Kidney epithelial cell (primary cell): ENCODE measurements at regions not wholly inside any gene's neighbourhood (a gene's known extent, or its start where the extent isn't known, plus 50 kb on each side); places are given as distances from the start of the nearest gene placed in this dataset.

Source experiments
- DNase-seq: peaks from one replicate; pipeline ENCODE4 v3.0.0-alpha.2; 2010; ENCODE audit warnings: low read depth
- H3K27me3 ChIP-seq: 2 replicates; pipeline ENCODE4 v1.6.0; 2011; ENCODE audit warnings: low read length; ENCODE audit not compliant: control insufficient read depth, insufficient read depth
- H3K36me3 ChIP-seq: 2 replicates; pipeline ENCODE4 v1.5.1; 2011; ENCODE audit warnings: low read length; ENCODE audit not compliant: control insufficient read depth, insufficient read depth
- H3K4me3 ChIP-seq: 2 replicates; pipeline ENCODE4 v1.5.1; 2011; ENCODE audit warnings: low read depth, mild to moderate bottlenecking, control low read depth, low read length
- TF ChIP-seq, protein P1 (sequence below): IDR thresholded peaks from 2 replicates; pipeline ENCODE4 v1.5.1; 2011; ENCODE audit warnings: mild to moderate bottlenecking, moderate library complexity, low read length, control low read depth, inconsistent platforms; ENCODE audit not compliant: insufficient read depth, poor library complexity, severe bottlenecking

DNA sequence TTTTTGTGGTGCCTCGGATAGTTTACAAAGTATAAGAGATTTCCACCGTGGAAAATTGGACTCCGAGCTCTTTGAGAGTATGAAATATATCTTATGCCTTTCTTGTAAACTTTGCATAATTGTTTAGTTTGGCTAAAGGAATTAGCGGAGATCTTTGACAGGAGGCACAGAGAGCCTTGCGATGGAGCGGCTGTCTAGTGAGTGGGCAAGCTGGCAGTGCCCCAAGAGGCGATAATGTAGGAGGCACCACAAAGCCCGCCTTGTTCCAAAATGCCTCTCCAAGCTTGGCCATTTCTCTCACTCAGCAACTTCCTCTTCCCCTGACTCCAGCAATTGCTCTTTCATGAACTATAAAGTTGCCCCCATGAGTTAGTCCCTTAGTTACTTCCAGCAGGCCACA lies 270.1 kb upstream of the PRICKLE1 start:
- no peaks in the 10 kb centered on the region for H3K36me3 ChIP-seq
- TF ChIP-seq, protein P1, sequence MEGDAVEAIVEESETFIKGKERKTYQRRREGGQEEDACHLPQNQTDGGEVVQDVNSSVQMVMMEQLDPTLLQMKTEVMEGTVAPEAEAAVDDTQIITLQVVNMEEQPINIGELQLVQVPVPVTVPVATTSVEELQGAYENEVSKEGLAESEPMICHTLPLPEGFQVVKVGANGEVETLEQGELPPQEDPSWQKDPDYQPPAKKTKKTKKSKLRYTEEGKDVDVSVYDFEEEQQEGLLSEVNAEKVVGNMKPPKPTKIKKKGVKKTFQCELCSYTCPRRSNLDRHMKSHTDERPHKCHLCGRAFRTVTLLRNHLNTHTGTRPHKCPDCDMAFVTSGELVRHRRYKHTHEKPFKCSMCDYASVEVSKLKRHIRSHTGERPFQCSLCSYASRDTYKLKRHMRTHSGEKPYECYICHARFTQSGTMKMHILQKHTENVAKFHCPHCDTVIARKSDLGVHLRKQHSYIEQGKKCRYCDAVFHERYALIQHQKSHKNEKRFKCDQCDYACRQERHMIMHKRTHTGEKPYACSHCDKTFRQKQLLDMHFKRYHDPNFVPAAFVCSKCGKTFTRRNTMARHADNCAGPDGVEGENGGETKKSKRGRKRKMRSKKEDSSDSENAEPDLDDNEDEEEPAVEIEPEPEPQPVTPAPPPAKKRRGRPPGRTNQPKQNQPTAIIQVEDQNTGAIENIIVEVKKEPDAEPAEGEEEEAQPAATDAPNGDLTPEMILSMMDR = no peak

DNA sequence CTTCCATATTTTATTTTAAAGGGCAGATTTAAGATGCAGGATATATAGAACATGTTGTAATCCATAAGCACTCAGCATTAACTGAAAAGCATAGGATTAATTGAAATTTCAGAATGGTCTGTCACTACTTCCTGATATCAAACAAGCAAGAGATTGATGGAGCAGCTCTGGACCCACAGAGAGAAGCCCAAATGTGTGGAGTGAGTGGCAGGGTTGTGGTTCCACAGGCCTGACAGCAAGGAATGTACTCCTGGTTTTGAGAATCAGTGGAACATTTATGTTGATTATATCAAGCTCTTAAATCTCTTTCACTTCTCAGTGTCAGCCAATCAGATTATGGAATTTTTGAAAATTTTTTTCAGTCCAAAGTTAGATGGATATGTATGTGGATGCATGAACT lies 267.6 kb upstream of the PRICKLE1 start:
- TF ChIP-seq, protein P1 = no peak
- no peak for DNase-seq

More for the DNA sequence above, 270.1 kb upstream of the PRICKLE1 start:
- no peak overlapping the region for H3K4me3 ChIP-seq
- no peaks in the 10 kb centered on the region for H3K27me3 ChIP-seq
- DNase-seq = no peak

DNA sequence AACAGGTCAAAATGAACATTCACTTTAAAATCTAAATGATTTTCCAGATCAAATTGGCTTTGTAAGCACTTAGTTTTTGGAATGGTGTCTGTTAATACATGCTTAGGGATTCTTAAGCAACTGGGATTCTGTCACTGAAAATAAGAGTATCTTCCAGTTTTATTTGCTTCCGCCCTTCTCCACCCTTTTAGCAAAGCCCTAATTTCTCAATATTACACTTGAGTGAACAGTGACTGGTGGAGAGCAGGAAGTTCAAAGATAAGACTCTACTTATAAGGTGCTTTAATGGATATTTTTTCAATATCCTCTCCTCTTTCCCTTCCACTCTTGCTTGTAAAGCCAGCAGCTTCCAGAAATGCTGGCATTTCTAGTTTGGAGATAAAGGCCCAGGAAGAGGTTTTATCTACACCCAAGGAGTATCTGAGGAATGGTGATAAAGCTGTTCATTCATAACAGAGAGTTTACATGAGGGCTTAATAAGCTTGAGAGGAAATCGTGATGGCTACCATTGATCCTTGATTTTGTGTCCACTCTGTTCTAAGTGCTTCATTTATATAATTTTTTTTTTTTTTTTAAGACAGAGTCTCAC lies 265.9 kb upstream of the PRICKLE1 start:
- TF ChIP-seq, protein P1 = no peak
- Histone ChIP-seq H3K36me3 (no peaks in the 10 kb centered on the region), H3K4me3 (no peak overlapping the region), H3K27me3 (no peaks in the 10 kb centered on the region)
- no peak for DNase-seq

More for the DNA sequence above, 267.6 kb upstream of the PRICKLE1 start:
- Histone ChIP-seq H3K4me3 (no peak overlapping the region), H3K36me3 (no peaks in the 10 kb centered on the region), H3K27me3 (no peaks in the 10 kb centered on the region)

DNA sequence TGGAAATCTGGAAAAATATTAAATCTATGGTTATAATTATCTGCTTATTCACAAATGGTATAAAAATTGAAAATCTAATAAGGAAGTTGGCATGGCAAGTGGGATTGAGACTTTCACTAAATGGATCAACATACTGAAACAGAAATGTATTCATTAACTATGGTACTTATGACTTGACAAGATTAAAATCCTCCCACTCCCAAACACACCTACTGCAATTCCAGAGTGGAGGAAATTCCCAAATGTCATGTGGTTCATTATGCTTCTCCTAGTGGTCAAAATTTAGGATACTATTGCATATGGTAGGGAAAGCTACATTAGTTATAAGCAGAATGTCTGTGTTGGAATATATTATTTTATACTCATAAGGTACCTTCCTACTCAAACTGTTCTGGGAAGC lies 265.3 kb upstream of the PRICKLE1 start:
- Histone ChIP-seq H3K36me3 (no peaks in the 10 kb centered on the region), H3K27me3 (no peaks in the 10 kb centered on the region), H3K4me3 (no peak overlapping the region)
- TF ChIP-seq, protein P1 = no peak
- DNase-seq = no peak

DNA sequence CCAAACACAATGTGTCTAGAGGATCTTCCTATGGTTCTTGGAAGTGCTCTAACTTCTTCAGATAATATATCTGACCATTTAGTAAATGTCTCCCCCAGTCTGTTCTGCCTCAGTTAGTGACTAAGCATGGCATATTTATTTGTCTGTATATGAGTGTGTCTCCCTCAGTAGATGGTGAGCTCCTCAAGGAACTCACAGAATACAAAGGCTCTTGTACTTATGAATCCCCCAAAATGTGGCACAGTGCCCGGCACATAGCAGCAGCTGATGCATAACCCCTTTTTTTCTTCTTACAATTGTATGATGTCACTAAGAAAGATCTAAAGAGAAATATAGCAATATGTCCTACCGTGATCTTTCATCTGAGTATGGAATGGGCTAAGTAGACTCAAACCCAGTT lies 264.7 kb upstream of the PRICKLE1 start:
- Histone ChIP-seq H3K27me3 (no peaks in the 10 kb centered on the region), H3K36me3 (no peaks in the 10 kb centered on the region), H3K4me3 (no peak overlapping the region)
- TF ChIP-seq, protein P1 = no peak
- DNase-seq = no peak
